ENCODE measurements at regions not wholly inside any gene's neighbourhood (a gene's known extent, or its start where the extent isn't known, plus 50 kb on each side); places are given as distances from the start of the nearest gene placed in this dataset.
A peak's percentile ranks its signal among the peaks of the same experiment; 100 is the strongest.

GRCh38 chr13:77838271-77838670 is 80.4 kb downstream of the EDNRB start:
- WGBS, 4 donors: 75 to 95% (median 86%) methylated on average over 2 of the region's 2 CpGs
- H3K27me3 ChIP-seq: no peaks in the 10 kb centered on the region
- intact Hi-C loops (cut with DNase I): no loop called here

GRCh38 chr13:77836423-77836822 is 82.2 kb downstream of the EDNRB start:
- peak overlapping the region in 2 of 5 donors; percentile 36 to 59 for H3K27ac ChIP-seq
- TF ChIP-seq POLR2A (IDR thresholded peaks at IDR 0.05): no peak
- no peak for TF ChIP-seq CTCF (IDR thresholded peaks at IDR 0.05)
- intact Hi-C loops (cut with DNase I): no loop called here
- WGBS, 4 donors: 66 to 72% (median 70%) methylated on average over 3 of the region's 3 CpGs
- H3K27me3 ChIP-seq: no peaks in the 10 kb centered on the region
- no peak overlapping the region for H3K4me3 ChIP-seq
- H3K4me1 ChIP-seq (replicated peaks in 1 of 2): peaks cover 0 to 12% of the 10 kb centered on the region in 2 donors
- H3K36me3 ChIP-seq (replicated peaks in 1 of 2): no peaks in the 10 kb centered on the region
- DNase-seq: peak in 1 of 7 donors; percentile 7
- no peaks in the 10 kb centered on the region for H3K9me3 ChIP-seq (replicated peaks in 1 of 3)

More at GRCh38 chr13:77838271-77838670, 80.4 kb downstream of the EDNRB start:
- H3K9me3 ChIP-seq (replicated peaks in 1 of 3): no peaks in the 10 kb centered on the region
- no peak overlapping the region for H3K4me3 ChIP-seq
- no peaks in the 10 kb centered on the region for H3K36me3 ChIP-seq (replicated peaks in 1 of 2)
- peaks cover 0 to 9% of the 10 kb centered on the region in 2 donors for H3K4me1 ChIP-seq (replicated peaks in 1 of 2)
- H3K27ac ChIP-seq: no peak overlapping the region
- DNase-seq: no peak
- TF ChIP-seq CTCF (IDR thresholded peaks at IDR 0.05) (no peak), POLR2A (IDR thresholded peaks at IDR 0.05) (no peak)

- peak in 3 of 7 donors; percentile 17 to 43 (median 30) for DNase-seq
Observed at GRCh38 chr13:77833331-77833863, 85.2 kb downstream of the EDNRB start.

More at GRCh38 chr13:77833331-77833863, 85.2 kb downstream of the EDNRB start:
- intact Hi-C loops (cut with DNase I): no loop called here
- peaks cover 0 to 12% of the 10 kb centered on the region in 2 donors for H3K4me1 ChIP-seq (replicated peaks in 1 of 2)
- WGBS, 4 donors: 31 to 47% (median 37%) methylated on average over 2 of the region's 2 CpGs
- H3K27me3 ChIP-seq: no peaks in the 10 kb centered on the region
- peak overlapping the region in 4 of 5 donors; percentile 26 to 77 (median 44) for H3K27ac ChIP-seq
- TF ChIP-seq CTCF (IDR thresholded peaks at IDR 0.05): no peak
- no peak for TF ChIP-seq POLR2A (IDR thresholded peaks at IDR 0.05)
- H3K4me3 ChIP-seq: no peak overlapping the region
- no peaks in the 10 kb centered on the region for H3K9me3 ChIP-seq (replicated peaks in 1 of 3)
- H3K36me3 ChIP-seq (replicated peaks in 1 of 2): no peaks in the 10 kb centered on the region
